GM10266 (cell line): ENCODE measurements at regions not wholly inside any gene's neighbourhood (a gene's known extent, or its start where the extent isn't known, plus 50 kb on each side); places are given as distances from the start of the nearest gene placed in this dataset.

ENCODE experiments used
- DNase-seq: peaks from one replicate; pipeline ENCODE4 v3.0.0; 2012; ENCODE audit errors: extremely low spot score
- CTCF ChIP-seq: IDR thresholded peaks from 2 replicates; pipeline ENCODE4 v1.5.1; 2012; ENCODE audit warnings: mild to moderate bottlenecking, low read depth; ENCODE audit not compliant: control insufficient read depth, insufficient read depth; ENCODE audit errors: missing control alignments

- peak; percentile 30 for TF ChIP-seq CTCF
- DNase-seq, result no peak
Measured at GRCh38 chr12:77540097-77540496, 290.6 kb upstream of the NAV3 start.

DNA sequence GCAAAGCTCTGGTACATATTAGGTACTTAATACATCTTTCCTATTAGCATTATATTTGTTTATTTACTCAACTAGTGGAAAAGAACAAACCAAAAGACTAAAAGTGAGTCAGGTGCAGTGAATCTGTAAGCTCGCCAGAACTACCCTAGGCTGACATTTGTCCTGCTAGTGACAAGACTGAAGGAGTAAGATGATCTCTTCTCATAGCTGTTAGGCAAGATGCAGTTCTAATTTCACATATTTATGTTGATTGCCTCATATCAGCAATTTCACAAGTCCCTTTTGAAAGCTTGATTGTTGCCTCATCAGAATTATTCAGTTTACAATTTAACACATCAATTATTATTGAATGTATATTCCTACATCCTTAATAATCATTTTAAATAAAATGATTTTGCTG, 293.0 kb upstream of the NAV3 start:
- no peak for TF ChIP-seq CTCF

GRCh38 chr12:77535734-77536133, 295.0 kb upstream of the NAV3 start:
- no peak for TF ChIP-seq CTCF
- no peak for DNase-seq

More for the DNA sequence above, 293.0 kb upstream of the NAV3 start:
- no peak for DNase-seq

DNA sequence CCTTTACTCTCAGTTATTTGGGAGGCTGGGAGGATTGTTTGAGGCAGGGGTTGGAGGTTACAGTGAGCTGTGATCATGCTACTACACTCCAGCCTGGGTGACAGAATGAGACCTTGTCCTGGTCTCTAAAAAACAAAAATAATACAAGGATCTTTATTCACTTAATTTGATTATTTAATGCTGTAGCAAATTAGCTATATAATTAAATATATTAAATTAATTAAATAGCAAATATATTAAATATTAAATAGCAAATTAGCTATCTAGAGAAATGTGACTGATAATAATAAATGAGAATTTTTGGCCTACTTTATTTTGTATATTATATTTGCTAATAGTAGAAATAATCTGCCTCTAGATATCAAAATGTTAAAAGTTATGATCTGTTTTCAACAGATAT, 298.8 kb upstream of the NAV3 start:
- TF ChIP-seq CTCF, result no peak
- DNase-seq, result no peak

GRCh38 chr12:77522247-77522646, 308.4 kb upstream of the NAV3 start:
- no peak for TF ChIP-seq CTCF
- no peak for DNase-seq

- DNase-seq, result no peak
Measured at GRCh38 chr12:77521508-77522115, 309.1 kb upstream of the NAV3 start.

More at GRCh38 chr12:77521508-77522115, 309.1 kb upstream of the NAV3 start:
- TF ChIP-seq CTCF, result no peak
